Left lung (tissue), 4 donors: ENCODE measurements at regions not wholly inside any gene's neighbourhood (a gene's known extent, or its start where the extent isn't known, plus 50 kb on each side); places are given as distances from the start of the nearest gene placed in this dataset.

Experiments used
- ATAC-seq: fragments of 200-7000 bp; cut with Tn5 transposase; one replicate; pipeline ENCODE4 v1.9.1; 2020; ENCODE audit warnings: moderate library complexity
- DNase-seq, 4 donors: peaks; one replicate each; pipeline ENCODE4 v3.0.0-alpha.2; 2013 to 2020
- H3K27ac ChIP-seq, 2 donors: fragments of 200-600 bp; sonication (generic) in 1 of 2; one replicate each; pipeline versions ENCODE4 v1.5.0 to v1.8.0; 2020 to 2021
- H3K27me3 ChIP-seq, 2 donors: fragments of 200-600 bp; sonication (generic) in 1 of 2; one replicate each; pipeline versions ENCODE4 v1.5.0 to v1.8.0; 2020 to 2021
- H3K36me3 ChIP-seq, 2 donors: fragments of 200-600 bp; sonication (generic) in 1 of 2; one replicate each; pipeline versions ENCODE4 v1.5.0 to v1.8.0; 2020 to 2021
- H3K4me1 ChIP-seq, 2 donors: fragments of 200-600 bp; one replicate each; pipeline ENCODE4 v1.8.0; 2021
- H3K4me3 ChIP-seq, 2 donors: fragments of 200-600 bp; sonication (generic) in 1 of 2; one replicate each; pipeline versions ENCODE4 v1.5.0 to v1.8.0; 2020 to 2021; ENCODE audit warnings: mild to moderate bottlenecking in 1 of 2
- H3K9me3 ChIP-seq, 2 donors: fragments of 200-600 bp; sonication (generic) in 1 of 2; one replicate each; pipeline versions ENCODE4 v1.5.0 to v1.8.0; 2020 to 2021
- CTCF ChIP-seq, 2 donors: fragments of 200-600 bp; sonication (generic) in 1 of 2; IDR thresholded peaks; one replicate each; pipeline versions ENCODE4 v1.5.0 to v1.8.0; 2021; ENCODE audit warnings: antibody characterized with exemption in 2 of 2
- intact Hi-C, 2 donors: fragments of 100-400 bp; cut with DNase I; formaldehyde crosslinking; loops; one replicate each; pipeline versions ENCODE4 v1.11.2 to v1.14.2; 2022
- donor health status: DM: no; HTN: yes; CAD: no.
- donor health status: DM: no; HTN: no; CAD: no.

GRCh38 chr3:110180733-110181132, 843.4 kb upstream of the DPPA4 start:
- H3K9me3 ChIP-seq: no peaks in the 10 kb centered on the region
- TF ChIP-seq CTCF (IDR thresholded peaks at IDR 0.05): no peak
- H3K27ac ChIP-seq: no peak overlapping the region
- no peak for ATAC-seq
- DNase-seq: peak in 2 of 4 donors; percentile 61 to 79
- no peak overlapping the region for H3K4me3 ChIP-seq
- no peaks in the 10 kb centered on the region for H3K36me3 ChIP-seq
- no peaks in the 10 kb centered on the region for H3K4me1 ChIP-seq
- H3K27me3 ChIP-seq: no peaks in the 10 kb centered on the region
- intact Hi-C loops: no loop called here

GRCh38 chr3:110181226-110181625, 843.9 kb upstream of the DPPA4 start:
- Histone ChIP-seq H3K36me3 (no peaks in the 10 kb centered on the region), H3K27me3 (no peaks in the 10 kb centered on the region), H3K9me3 (no peaks in the 10 kb centered on the region), H3K4me1 (no peaks in the 10 kb centered on the region), H3K4me3 (no peak overlapping the region), H3K27ac (no peak overlapping the region)
- intact Hi-C loops: no loop called here
- ATAC-seq (no peak), DNase-seq (no peak)
- no peak for TF ChIP-seq CTCF (IDR thresholded peaks at IDR 0.05)

GRCh38 chr3:110184536-110184935, 847.2 kb upstream of the DPPA4 start:
- TF ChIP-seq CTCF (IDR thresholded peaks at IDR 0.05): no peak
- intact Hi-C loops: no loop called here
- DNase-seq: no peak

GRCh38 chr3:110193074-110193473, 855.7 kb upstream of the DPPA4 start:
- Histone ChIP-seq H3K4me3 (no peak overlapping the region), H3K27ac (no peak overlapping the region), H3K9me3 (peaks cover 0 to 5% of the 10 kb centered on the region in 2 donors), H3K36me3 (no peaks in the 10 kb centered on the region), H3K4me1 (no peaks in the 10 kb centered on the region), H3K27me3 (no peaks in the 10 kb centered on the region)
- ATAC-seq (no peak), DNase-seq (no peak)
- intact Hi-C loops: no loop called here
- TF ChIP-seq CTCF (IDR thresholded peaks at IDR 0.05): no peak

More at GRCh38 chr3:110184536-110184935, 847.2 kb upstream of the DPPA4 start:
- Histone ChIP-seq H3K27ac (no peak overlapping the region), H3K27me3 (no peaks in the 10 kb centered on the region), H3K36me3 (no peaks in the 10 kb centered on the region), H3K4me3 (no peak overlapping the region), H3K4me1 (no peaks in the 10 kb centered on the region), H3K9me3 (no peaks in the 10 kb centered on the region)
- no peak for ATAC-seq

- Histone ChIP-seq H3K9me3 (peaks cover 0 to 8% of the 10 kb centered on the region in 2 donors), H3K4me3 (no peak overlapping the region), H3K36me3 (no peaks in the 10 kb centered on the region), H3K27ac (no peak overlapping the region), H3K27me3 (no peaks in the 10 kb centered on the region), H3K4me1 (no peaks in the 10 kb centered on the region)
- peak in 3 of 4 donors; percentile 7 to 58 (median 36) for DNase-seq
- no peak for TF ChIP-seq CTCF (IDR thresholded peaks at IDR 0.05)
- intact Hi-C loops: no loop called here
- ATAC-seq: peak; percentile 96
These were observed 861.6 kb upstream of the DPPA4 start for GRCh38 chr3:110198717-110199587.
